SK-N-SH (cell line): ENCODE measurements at regions not wholly inside any gene's neighbourhood (a gene's known extent, or its start where the extent isn't known, plus 50 kb on each side); places are given as distances from the start of the nearest gene placed in this dataset.

Experiments
- EP300 ChIP-seq, 2 experiments: IDR thresholded peaks; 2 replicates each; pipeline versions ENCODE4 v1.4.0 to v1.6.1; 2012; ENCODE audit warnings: borderline replicate concordance in 1 of 2, low read depth in 1 of 2, low read length in 1 of 2
- POLR2AphosphoS5 ChIP-seq: IDR thresholded peaks from 2 replicates; pipeline ENCODE4 v1.6.1; 2012; ENCODE audit warnings: low read depth, low read length
- TAF1 ChIP-seq: IDR thresholded peaks from 2 replicates; pipeline ENCODE4 v1.6.1; 2012; ENCODE audit warnings: low read depth, mild to moderate bottlenecking, low read length, moderate library complexity, borderline replicate concordance
- TF ChIP-seq, protein P1 (sequence below): fragments of 200-600 bp; sonication (generic); IDR thresholded peaks from 2 replicates; pipeline ENCODE4 v1.6.1; 2017; ENCODE audit warnings: antibody characterized with exemption, mild to moderate bottlenecking, moderate library complexity
- TF ChIP-seq, protein P2 (sequence below): IDR thresholded peaks from 2 replicates; pipeline ENCODE4 v1.6.1; 2012; ENCODE audit warnings: mild to moderate bottlenecking, low read depth, low read length, moderate library complexity

- TF ChIP-seq, protein P1, sequence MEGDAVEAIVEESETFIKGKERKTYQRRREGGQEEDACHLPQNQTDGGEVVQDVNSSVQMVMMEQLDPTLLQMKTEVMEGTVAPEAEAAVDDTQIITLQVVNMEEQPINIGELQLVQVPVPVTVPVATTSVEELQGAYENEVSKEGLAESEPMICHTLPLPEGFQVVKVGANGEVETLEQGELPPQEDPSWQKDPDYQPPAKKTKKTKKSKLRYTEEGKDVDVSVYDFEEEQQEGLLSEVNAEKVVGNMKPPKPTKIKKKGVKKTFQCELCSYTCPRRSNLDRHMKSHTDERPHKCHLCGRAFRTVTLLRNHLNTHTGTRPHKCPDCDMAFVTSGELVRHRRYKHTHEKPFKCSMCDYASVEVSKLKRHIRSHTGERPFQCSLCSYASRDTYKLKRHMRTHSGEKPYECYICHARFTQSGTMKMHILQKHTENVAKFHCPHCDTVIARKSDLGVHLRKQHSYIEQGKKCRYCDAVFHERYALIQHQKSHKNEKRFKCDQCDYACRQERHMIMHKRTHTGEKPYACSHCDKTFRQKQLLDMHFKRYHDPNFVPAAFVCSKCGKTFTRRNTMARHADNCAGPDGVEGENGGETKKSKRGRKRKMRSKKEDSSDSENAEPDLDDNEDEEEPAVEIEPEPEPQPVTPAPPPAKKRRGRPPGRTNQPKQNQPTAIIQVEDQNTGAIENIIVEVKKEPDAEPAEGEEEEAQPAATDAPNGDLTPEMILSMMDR, result no peak
- TF ChIP-seq TAF1, result no peak
- TF ChIP-seq EP300 (IDR thresholded peaks at IDR 0.05; ENCODE audit: borderline replicate concordance in 1 of 2, low read depth in 1 of 2, low read length in 1 of 2), result no peak
- TF ChIP-seq, protein P2, sequence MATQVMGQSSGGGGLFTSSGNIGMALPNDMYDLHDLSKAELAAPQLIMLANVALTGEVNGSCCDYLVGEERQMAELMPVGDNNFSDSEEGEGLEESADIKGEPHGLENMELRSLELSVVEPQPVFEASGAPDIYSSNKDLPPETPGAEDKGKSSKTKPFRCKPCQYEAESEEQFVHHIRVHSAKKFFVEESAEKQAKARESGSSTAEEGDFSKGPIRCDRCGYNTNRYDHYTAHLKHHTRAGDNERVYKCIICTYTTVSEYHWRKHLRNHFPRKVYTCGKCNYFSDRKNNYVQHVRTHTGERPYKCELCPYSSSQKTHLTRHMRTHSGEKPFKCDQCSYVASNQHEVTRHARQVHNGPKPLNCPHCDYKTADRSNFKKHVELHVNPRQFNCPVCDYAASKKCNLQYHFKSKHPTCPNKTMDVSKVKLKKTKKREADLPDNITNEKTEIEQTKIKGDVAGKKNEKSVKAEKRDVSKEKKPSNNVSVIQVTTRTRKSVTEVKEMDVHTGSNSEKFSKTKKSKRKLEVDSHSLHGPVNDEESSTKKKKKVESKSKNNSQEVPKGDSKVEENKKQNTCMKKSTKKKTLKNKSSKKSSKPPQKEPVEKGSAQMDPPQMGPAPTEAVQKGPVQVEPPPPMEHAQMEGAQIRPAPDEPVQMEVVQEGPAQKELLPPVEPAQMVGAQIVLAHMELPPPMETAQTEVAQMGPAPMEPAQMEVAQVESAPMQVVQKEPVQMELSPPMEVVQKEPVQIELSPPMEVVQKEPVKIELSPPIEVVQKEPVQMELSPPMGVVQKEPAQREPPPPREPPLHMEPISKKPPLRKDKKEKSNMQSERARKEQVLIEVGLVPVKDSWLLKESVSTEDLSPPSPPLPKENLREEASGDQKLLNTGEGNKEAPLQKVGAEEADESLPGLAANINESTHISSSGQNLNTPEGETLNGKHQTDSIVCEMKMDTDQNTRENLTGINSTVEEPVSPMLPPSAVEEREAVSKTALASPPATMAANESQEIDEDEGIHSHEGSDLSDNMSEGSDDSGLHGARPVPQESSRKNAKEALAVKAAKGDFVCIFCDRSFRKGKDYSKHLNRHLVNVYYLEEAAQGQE, result no peak
- no peak for TF ChIP-seq POLR2AphosphoS5
Measured at GRCh38 chr5:12557012-12557411, 652.8 kb upstream of the CTNND2 start.
